Bronchial epithelial cell (primary cell): ENCODE measurements at regions not wholly inside any gene's neighbourhood (a gene's known extent, or its start where the extent isn't known, plus 50 kb on each side); places are given as distances from the start of the nearest gene placed in this dataset.
"Not testable (repeated sequence)": the region's sequence is repeated elsewhere in the genome, so short reads cannot be mapped to it uniquely, and the experiment has no call there.

Experiments
- DNase-seq: peaks from one replicate; pipeline ENCODE4 v3.0.0-alpha.2; 2010; ENCODE audit warnings: low read depth
- FAIRE-seq: peaks from 2 replicates; lab custom pipeline; 2011; peaks lifted over from hg19 to GRCh38; lab: Jason Lieb, UNC
- H3K27me3 ChIP-seq: 2 replicates; pipeline ENCODE4 v1.5.1; 2011; ENCODE audit warnings: low read length; ENCODE audit not compliant: control insufficient read depth, insufficient read depth
- H3K36me3 ChIP-seq: 2 replicates; pipeline ENCODE4 v1.5.1; 2011; ENCODE audit warnings: low read length; ENCODE audit not compliant: control insufficient read depth, insufficient read depth
- H3K4me3 ChIP-seq: 2 replicates; pipeline ENCODE4 v1.5.1; 2011; ENCODE audit warnings: mild to moderate bottlenecking, low read depth, low read length, control low read depth
- CTCF ChIP-seq: IDR thresholded peaks from 2 replicates; pipeline ENCODE4 v1.5.1; 2011; ENCODE audit warnings: mild to moderate bottlenecking, moderate library complexity, low read length, control low read depth, inconsistent platforms; ENCODE audit not compliant: insufficient read depth, severe bottlenecking

DNA sequence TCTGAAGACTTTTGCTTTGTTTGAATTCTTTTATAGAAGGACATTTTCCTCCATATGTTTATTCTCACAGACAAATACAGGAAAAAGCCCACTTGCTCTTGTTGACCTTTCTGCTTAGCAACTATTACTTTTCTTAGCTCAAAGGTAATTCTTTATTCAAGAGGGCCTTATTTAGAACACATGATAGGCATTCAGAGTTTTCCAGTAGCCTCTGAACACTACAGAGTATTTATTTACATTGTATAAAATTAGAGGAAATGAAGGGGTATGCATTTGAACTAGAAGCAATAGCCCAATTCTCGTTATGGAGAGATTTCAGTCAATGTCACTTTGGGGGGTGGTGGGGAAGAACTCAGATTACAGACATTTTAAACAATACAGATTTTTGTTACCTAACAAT, 581.7 kb downstream of the KCNJ2 start:
- no peak for FAIRE-seq
- no peak for DNase-seq
- Histone ChIP-seq H3K27me3 (no peaks in the 10 kb centered on the region), H3K4me3 (no peak overlapping the region), H3K36me3 (no peaks in the 10 kb centered on the region)
- TF ChIP-seq CTCF, result no peak

- not testable (repeated sequence) for FAIRE-seq, DNase-seq, H3K4me3 ChIP-seq, H3K27me3 ChIP-seq, H3K36me3 ChIP-seq
Measured at GRCh38 chr17:70752461-70752860, 583.1 kb downstream of the KCNJ2 start.

GRCh38 chr17:70752966-70753467, 583.7 kb downstream of the KCNJ2 start:
- Histone ChIP-seq H3K4me3 (no peak overlapping the region), H3K36me3 (no peaks in the 10 kb centered on the region), H3K27me3 (no peaks in the 10 kb centered on the region)
- no peak for TF ChIP-seq CTCF
- DNase-seq, result no peak
- no peak for FAIRE-seq

- H3K4me3 ChIP-seq, result no peak overlapping the region
- H3K36me3 ChIP-seq, result no peaks in the 10 kb centered on the region
- no peak for TF ChIP-seq CTCF
- FAIRE-seq, result no peak
- no peaks in the 10 kb centered on the region for H3K27me3 ChIP-seq
- DNase-seq, result no peak
Measured at GRCh38 chr17:70763018-70763417, 593.7 kb downstream of the KCNJ2 start.

- no peaks in the 10 kb centered on the region for H3K27me3 ChIP-seq
- H3K36me3 ChIP-seq, result no peaks in the 10 kb centered on the region
- FAIRE-seq, result no peak
- no peak overlapping the region for H3K4me3 ChIP-seq
- TF ChIP-seq CTCF, result peak; percentile 54
- DNase-seq, result peak; percentile 49
Measured at GRCh38 chr17:70767102-70767701, 597.9 kb downstream of the KCNJ2 start.

DNA sequence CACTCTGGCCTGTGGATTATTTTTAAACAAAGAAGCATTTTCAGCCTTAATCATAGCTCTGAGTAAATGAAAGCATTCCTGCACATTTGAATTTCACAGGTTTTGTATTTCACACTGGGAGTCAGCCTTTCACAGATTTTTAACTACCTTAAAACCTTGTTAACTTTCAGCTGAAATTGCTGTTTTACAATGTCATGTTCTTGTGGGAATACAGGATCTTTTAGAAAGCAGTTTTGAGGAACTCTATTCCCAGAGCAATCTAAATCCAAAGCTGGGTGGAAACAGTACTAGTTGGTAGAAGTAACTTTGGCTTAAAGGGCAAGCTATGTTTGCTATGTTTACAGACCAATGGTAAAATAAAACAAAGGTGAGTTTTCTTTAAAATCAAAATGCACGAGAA, 600.6 kb downstream of the KCNJ2 start:
- Histone ChIP-seq H3K36me3 (no peaks in the 10 kb centered on the region), H3K4me3 (no peak overlapping the region), H3K27me3 (no peaks in the 10 kb centered on the region)
- FAIRE-seq (no peak), DNase-seq (no peak)
- no peak for TF ChIP-seq CTCF
